ENCODE measurements at regions not wholly inside any gene's neighbourhood (a gene's known extent, or its start where the extent isn't known, plus 50 kb on each side); places are given as distances from the start of the nearest gene placed in this dataset.
"Not testable (repeated sequence)": the region's sequence is repeated elsewhere in the genome, so short reads cannot be mapped to it uniquely, and the experiment has no call there.

- no peak for DNase-seq
Observed at GRCh38 chr10:90975096-90975495, 54.2 kb upstream of the ANKRD1 start.

- no peak for DNase-seq
Observed at GRCh38 chr10:90977162-90977854, 56.4 kb upstream of the ANKRD1 start.

GRCh38 chr10:90977855-90978486, 57.1 kb upstream of the ANKRD1 start:
- DNase-seq = no peak

GRCh38 chr10:90982406-90983008, 61.6 kb upstream of the ANKRD1 start:
- DNase-seq = no peak

- DNase-seq = no peak
Observed at GRCh38 chr10:90983914-90984549, 63.1 kb upstream of the ANKRD1 start.

- no peak for DNase-seq
Observed at GRCh38 chr10:90984898-90985297, 64.0 kb upstream of the ANKRD1 start.

GRCh38 chr10:90985321-90985933, 64.5 kb upstream of the ANKRD1 start:
- DNase-seq = no peak

GRCh38 chr10:90986136-90986760, 65.4 kb upstream of the ANKRD1 start:
- no peak for DNase-seq

GRCh38 chr10:90986870-90987269, 66.0 kb upstream of the ANKRD1 start:
- no peak for DNase-seq

- no peak for DNase-seq
Observed at GRCh38 chr10:90987383-90987782, 66.5 kb upstream of the ANKRD1 start.

- DNase-seq = no peak
Observed at GRCh38 chr10:90988024-90988423, 67.1 kb upstream of the ANKRD1 start.

- no peak for DNase-seq
Observed at GRCh38 chr10:90988802-90989201, 67.9 kb upstream of the ANKRD1 start.

GRCh38 chr10:90989378-90989777, 68.5 kb upstream of the ANKRD1 start:
- DNase-seq = no peak

GRCh38 chr10:90992462-90992861, 71.6 kb upstream of the ANKRD1 start:
- no peak for DNase-seq

- no peak for DNase-seq
Observed at GRCh38 chr10:90993340-90993739, 72.5 kb upstream of the ANKRD1 start.

GRCh38 chr10:90997670-90998069, 76.8 kb upstream of the ANKRD1 start:
- no peak for DNase-seq

- no peak for DNase-seq
Observed at GRCh38 chr10:90998733-90999511, 78.0 kb upstream of the ANKRD1 start.

GRCh38 chr10:90999512-91000172, 78.8 kb upstream of the ANKRD1 start:
- no peak for DNase-seq

GRCh38 chr10:91000470-91000869, 79.6 kb upstream of the ANKRD1 start:
- no peak for DNase-seq

GRCh38 chr10:91000985-91001384, 80.1 kb upstream of the ANKRD1 start:
- no peak for DNase-seq

- no peak for DNase-seq
Observed at GRCh38 chr10:91002656-91003055, 81.8 kb upstream of the ANKRD1 start.

- not testable (repeated sequence) for DNase-seq
Observed at GRCh38 chr10:91003379-91003778, 82.5 kb upstream of the ANKRD1 start.

All from NCI-H1436 treated with DMSO at 0.1 percent for 48 hours (cell line).